COLO668 (cell line): ENCODE measurements at regions not wholly inside any gene's neighbourhood (a gene's known extent, or its start where the extent isn't known, plus 50 kb on each side); places are given as distances from the start of the nearest gene placed in this dataset.
"Not testable (repeated sequence)": the region's sequence is repeated elsewhere in the genome, so short reads cannot be mapped to it uniquely, and the experiment has no call there.

Experiments
- DNase-seq: peaks from one replicate; lab custom pipeline; 2025; ENCODE audit not compliant: unreplicated experiment; lab: John Stamatoyannopoulos, UW

- DNase-seq = no peak
Measured at GRCh38 chr1:81547261-81547911, 253.3 kb upstream of the ADGRL2 start.

- no peak for DNase-seq
Measured at GRCh38 chr1:81545734-81546133, 255.0 kb upstream of the ADGRL2 start.

GRCh38 chr1:81543764-81544163 lies 257.0 kb upstream of the ADGRL2 start:
- no peak for DNase-seq

- DNase-seq = no peak
Measured at GRCh38 chr1:81542196-81542595, 258.5 kb upstream of the ADGRL2 start.

- DNase-seq = no peak
Measured at GRCh38 chr1:81540216-81540615, 260.5 kb upstream of the ADGRL2 start.

GRCh38 chr1:81529014-81529413 lies 271.7 kb upstream of the ADGRL2 start:
- no peak for DNase-seq

- DNase-seq = no peak
Measured at GRCh38 chr1:81525085-81525484, 275.6 kb upstream of the ADGRL2 start.

- no peak for DNase-seq
Measured at GRCh38 chr1:81519987-81520386, 280.7 kb upstream of the ADGRL2 start.

- no peak for DNase-seq
Measured at GRCh38 chr1:81517987-81518386, 282.7 kb upstream of the ADGRL2 start.

GRCh38 chr1:81513796-81514354 lies 286.9 kb upstream of the ADGRL2 start:
- no peak for DNase-seq

GRCh38 chr1:81512252-81513003 lies 288.3 kb upstream of the ADGRL2 start:
- no peak for DNase-seq

- DNase-seq = no peak
Measured at GRCh38 chr1:81511281-81511680, 289.5 kb upstream of the ADGRL2 start.

- DNase-seq = no peak
Measured at GRCh38 chr1:81510701-81511100, 290.0 kb upstream of the ADGRL2 start.

- no peak for DNase-seq
Measured at GRCh38 chr1:81509594-81509993, 291.1 kb upstream of the ADGRL2 start.

GRCh38 chr1:81506699-81507098 lies 294.0 kb upstream of the ADGRL2 start:
- no peak for DNase-seq

GRCh38 chr1:81505831-81506230 lies 294.9 kb upstream of the ADGRL2 start:
- DNase-seq = no peak

- not testable (repeated sequence) for DNase-seq
Measured at GRCh38 chr1:81504820-81505219, 295.9 kb upstream of the ADGRL2 start.

- not testable (repeated sequence) for DNase-seq
Measured at GRCh38 chr1:81502705-81503104, 298.0 kb upstream of the ADGRL2 start.

- DNase-seq = not testable (repeated sequence)
Measured at GRCh38 chr1:81501485-81501884, 299.2 kb upstream of the ADGRL2 start.

GRCh38 chr1:81499487-81499886 lies 301.2 kb upstream of the ADGRL2 start:
- no peak for DNase-seq

- no peak for DNase-seq
Measured at GRCh38 chr1:81498471-81499462, 302.0 kb upstream of the ADGRL2 start.
